Breast epithelium (tissue), 4 donors: ENCODE measurements at regions not wholly inside any gene's neighbourhood (a gene's known extent, or its start where the extent isn't known, plus 50 kb on each side); places are given as distances from the start of the nearest gene placed in this dataset.

ENCODE experiments used
- DNase-seq, 2 donors: peaks; one replicate each; pipeline ENCODE4 v3.0.0-alpha.2; 2019; ENCODE audit warnings: low spot score in 2 of 2
- H3K27ac ChIP-seq, 2 donors: fragments of 200-600 bp; sonication (generic) in 1 of 2; one replicate each; pipeline ENCODE4 v1.5.1; 2016 to 2019; ENCODE audit warnings: mild to moderate bottlenecking in 1 of 2
- H3K27me3 ChIP-seq, 2 donors: fragments of 200-600 bp; sonication (generic) in 1 of 2; one replicate each; pipeline versions ENCODE4 v1.5.1 to v1.6.0; 2017 to 2019; ENCODE audit warnings: control low read depth in 1 of 2, mild to moderate bottlenecking in 1 of 2
- H3K36me3 ChIP-seq: fragments of 200-600 bp; one replicate; pipeline ENCODE4 v1.5.1; 2019
- H3K4me1 ChIP-seq, 2 donors: fragments of 200-600 bp; sonication (generic); one replicate each; pipeline ENCODE4 v1.5.1; 2016 to 2019; ENCODE audit warnings: control low read depth in 1 of 2
- H3K4me3 ChIP-seq, 3 donors: fragments of 200-600 bp; sonication (generic); 1 replicate in 2 of 3; 2 replicates in 1 of 3; pipeline ENCODE4 v1.5.1; 2016 to 2019; ENCODE audit warnings: mild to moderate bottlenecking in 3 of 3, moderate library complexity in 2 of 3
- H3K9me3 ChIP-seq, 2 donors: fragments of 200-600 bp; sonication (generic) in 1 of 2; one replicate each; pipeline ENCODE4 v1.5.1; 2016 to 2019; ENCODE audit warnings: control low read depth in 1 of 2
- POLR2A ChIP-seq: fragments of 450-650 bp; IDR thresholded peaks from one replicate; pipeline ENCODE4 v1.6.1; 2016; ENCODE audit warnings: antibody characterized with exemption, mild to moderate bottlenecking, moderate library complexity
- POLR2AphosphoS5 ChIP-seq, 3 donors: sonication (generic); formaldehyde crosslinking; IDR thresholded peaks; one replicate each; pipeline ENCODE4 v1.6.1; 2017; ENCODE audit warnings: antibody characterized with exemption in 3 of 3
- intact Hi-C: fragments of 100-400 bp; cut with DNase I; formaldehyde crosslinking; loops from one replicate; pipeline ENCODE4 v1.15.1; 2023; ENCODE audit warnings: low total_unique reads
- TF ChIP-seq, protein P1 (sequence below), 3 donors: fragments of 450-650 bp; IDR thresholded peaks; one replicate each; pipeline ENCODE4 v1.5.1; 2016 to 2017; ENCODE audit warnings: antibody characterized with exemption in 3 of 3, mild to moderate bottlenecking in 3 of 3, moderate library complexity in 3 of 3

DNA sequence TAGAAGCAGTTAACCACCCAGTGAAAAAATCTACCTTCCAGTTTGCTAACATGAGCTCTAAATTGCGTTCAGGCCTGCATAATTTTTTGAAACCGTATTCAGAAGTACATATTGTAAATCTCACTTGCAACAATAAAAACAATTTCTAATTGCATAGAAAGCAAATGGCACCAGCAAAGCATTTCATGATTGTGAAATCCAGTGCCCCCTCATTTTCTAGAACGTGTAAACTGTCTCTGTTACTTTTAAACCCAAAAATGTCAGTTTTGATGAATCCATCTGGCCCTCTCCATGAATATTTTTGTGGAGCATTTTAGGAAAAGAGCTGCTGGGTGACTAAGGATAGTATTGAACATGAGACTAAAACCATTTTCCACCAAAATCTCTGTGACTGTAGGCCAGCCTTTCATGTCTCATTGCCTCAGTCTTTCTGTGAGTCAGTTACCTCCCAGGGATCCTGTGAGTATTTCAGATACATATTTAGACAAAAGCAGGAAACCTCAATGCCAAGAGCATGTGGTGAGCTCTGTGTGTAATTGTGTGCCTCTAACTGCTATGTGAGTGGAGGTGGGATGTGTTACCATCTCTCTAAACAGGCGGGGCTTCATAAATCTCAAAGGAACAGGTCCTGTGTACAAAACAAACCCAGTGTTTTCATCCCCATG, 477.8 kb upstream of the DCC start:
- intact Hi-C loops, result no loop called here
- no peak for DNase-seq
- H3K4me3 ChIP-seq, result no peak overlapping the region

DNA sequence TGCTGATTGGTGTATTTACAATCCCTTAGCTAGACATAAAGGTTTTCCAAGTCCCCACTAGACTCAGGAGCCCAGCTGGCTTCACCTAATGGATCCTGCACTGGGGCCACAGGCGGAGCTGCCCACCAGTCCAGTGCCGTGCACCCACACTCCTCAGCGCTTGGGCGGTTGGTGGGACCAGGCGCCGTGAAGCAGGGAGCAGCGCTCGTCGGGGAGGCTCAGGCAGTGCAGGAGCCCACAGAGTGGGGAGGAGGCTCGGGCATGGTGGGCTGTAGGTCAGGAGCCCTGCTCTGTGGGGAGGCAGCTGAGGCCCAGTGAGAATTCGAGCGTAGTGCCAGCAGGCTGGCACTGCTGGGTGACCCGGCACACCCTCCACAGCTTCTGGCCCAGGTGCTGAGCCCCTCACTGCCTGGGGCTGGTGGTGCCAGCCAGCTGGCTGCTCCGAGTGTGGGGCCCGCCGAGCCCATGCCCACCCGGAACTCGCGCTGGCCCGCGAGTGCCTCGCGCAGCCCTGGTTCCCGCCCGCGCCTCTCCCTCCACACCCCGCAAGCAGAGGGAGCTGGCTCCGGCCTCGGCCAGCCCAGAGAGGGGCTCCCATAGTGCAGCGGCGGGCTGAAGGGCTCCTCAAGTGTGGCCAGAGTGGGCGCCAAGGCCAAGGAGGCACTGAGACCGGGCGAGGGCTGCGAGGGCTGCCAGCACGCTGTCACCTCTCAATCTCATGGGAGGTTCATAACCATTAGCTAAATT, 475.6 kb upstream of the DCC start:
- Histone ChIP-seq H3K9me3 (peaks cover 6 to 7% of the 10 kb centered on the region in 2 donors), H3K4me3 (no peak overlapping the region), H3K27ac (no peak overlapping the region), H3K4me1 (no peaks in the 10 kb centered on the region), H3K36me3 (no peaks in the 10 kb centered on the region), H3K27me3 (no peaks in the 10 kb centered on the region)
- intact Hi-C loops, result no loop called here
- no peak for DNase-seq
- no peak for TF ChIP-seq POLR2A
- TF ChIP-seq, protein P1, sequence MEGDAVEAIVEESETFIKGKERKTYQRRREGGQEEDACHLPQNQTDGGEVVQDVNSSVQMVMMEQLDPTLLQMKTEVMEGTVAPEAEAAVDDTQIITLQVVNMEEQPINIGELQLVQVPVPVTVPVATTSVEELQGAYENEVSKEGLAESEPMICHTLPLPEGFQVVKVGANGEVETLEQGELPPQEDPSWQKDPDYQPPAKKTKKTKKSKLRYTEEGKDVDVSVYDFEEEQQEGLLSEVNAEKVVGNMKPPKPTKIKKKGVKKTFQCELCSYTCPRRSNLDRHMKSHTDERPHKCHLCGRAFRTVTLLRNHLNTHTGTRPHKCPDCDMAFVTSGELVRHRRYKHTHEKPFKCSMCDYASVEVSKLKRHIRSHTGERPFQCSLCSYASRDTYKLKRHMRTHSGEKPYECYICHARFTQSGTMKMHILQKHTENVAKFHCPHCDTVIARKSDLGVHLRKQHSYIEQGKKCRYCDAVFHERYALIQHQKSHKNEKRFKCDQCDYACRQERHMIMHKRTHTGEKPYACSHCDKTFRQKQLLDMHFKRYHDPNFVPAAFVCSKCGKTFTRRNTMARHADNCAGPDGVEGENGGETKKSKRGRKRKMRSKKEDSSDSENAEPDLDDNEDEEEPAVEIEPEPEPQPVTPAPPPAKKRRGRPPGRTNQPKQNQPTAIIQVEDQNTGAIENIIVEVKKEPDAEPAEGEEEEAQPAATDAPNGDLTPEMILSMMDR (IDR thresholded peaks at IDR 0.05), result no peak
- TF ChIP-seq POLR2AphosphoS5 (IDR thresholded peaks at IDR 0.05), result no peak

More for the DNA sequence above, 477.8 kb upstream of the DCC start:
- H3K27me3 ChIP-seq, result no peaks in the 10 kb centered on the region
- H3K4me1 ChIP-seq, result no peaks in the 10 kb centered on the region
- no peak overlapping the region for H3K27ac ChIP-seq
- H3K9me3 ChIP-seq, result peaks cover 6 to 7% of the 10 kb centered on the region in 2 donors
- TF ChIP-seq, protein P1 (IDR thresholded peaks at IDR 0.05), result no peak
- TF ChIP-seq POLR2AphosphoS5 (IDR thresholded peaks at IDR 0.05) (no peak), POLR2A (no peak)
- H3K36me3 ChIP-seq, result no peaks in the 10 kb centered on the region

DNA sequence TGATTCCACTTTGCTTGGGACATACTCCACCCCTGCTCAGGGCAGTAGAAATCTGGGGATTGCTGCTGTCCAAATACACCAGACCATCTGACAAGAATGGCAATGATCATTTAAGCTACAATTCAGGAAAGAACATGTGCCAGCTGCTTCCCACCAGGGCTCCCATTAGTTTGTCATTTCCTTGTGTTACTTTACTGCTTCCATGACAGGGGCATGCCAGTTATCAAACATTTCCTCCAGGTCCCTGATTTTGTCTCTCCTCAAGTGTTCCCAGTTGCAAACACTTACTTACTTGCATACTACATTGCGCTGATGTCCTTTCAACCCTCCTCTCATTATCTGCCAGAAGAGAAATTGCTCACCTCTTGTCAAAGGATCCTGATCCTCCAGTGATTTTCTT, 474.5 kb upstream of the DCC start:
- Histone ChIP-seq H3K27ac (no peak overlapping the region), H3K36me3 (no peaks in the 10 kb centered on the region), H3K4me3 (no peak overlapping the region), H3K9me3 (peaks cover 6 to 7% of the 10 kb centered on the region in 2 donors), H3K27me3 (no peaks in the 10 kb centered on the region), H3K4me1 (no peaks in the 10 kb centered on the region)
- no peak for DNase-seq
- intact Hi-C loops, result no loop called here
- TF ChIP-seq, protein P1 (IDR thresholded peaks at IDR 0.05), result no peak
- no peak for TF ChIP-seq POLR2AphosphoS5 (IDR thresholded peaks at IDR 0.05)
- TF ChIP-seq POLR2A, result no peak

DNA sequence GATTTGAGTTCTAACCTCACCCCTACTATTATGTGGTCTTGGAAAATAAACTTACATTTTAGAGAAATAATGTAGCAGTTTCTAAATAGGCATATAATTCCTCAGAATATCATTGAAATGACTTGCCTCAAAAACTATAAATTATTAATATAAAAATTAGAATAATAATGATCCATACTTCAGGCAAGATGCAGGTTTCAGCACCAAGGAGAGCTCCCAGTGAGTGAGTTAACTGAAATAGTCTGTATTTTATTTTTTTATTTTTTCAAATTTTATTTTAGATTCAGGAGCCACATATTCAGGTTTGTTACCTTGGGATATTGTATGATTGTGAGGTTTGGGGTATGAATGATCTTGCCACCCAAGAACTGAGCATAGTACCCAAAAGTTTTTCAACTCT, 472.2 kb upstream of the DCC start:
- H3K4me1 ChIP-seq, result no peaks in the 10 kb centered on the region
- H3K4me3 ChIP-seq, result no peak overlapping the region
- peaks cover 6 to 7% of the 10 kb centered on the region in 2 donors for H3K9me3 ChIP-seq
- TF ChIP-seq POLR2AphosphoS5 (IDR thresholded peaks at IDR 0.05) (no peak), POLR2A (no peak)
- TF ChIP-seq, protein P1 (IDR thresholded peaks at IDR 0.05), result no peak
- H3K27ac ChIP-seq, result no peak overlapping the region
- no peaks in the 10 kb centered on the region for H3K36me3 ChIP-seq
- intact Hi-C loops, result no loop called here
- no peaks in the 10 kb centered on the region for H3K27me3 ChIP-seq
- DNase-seq, result no peak

DNA sequence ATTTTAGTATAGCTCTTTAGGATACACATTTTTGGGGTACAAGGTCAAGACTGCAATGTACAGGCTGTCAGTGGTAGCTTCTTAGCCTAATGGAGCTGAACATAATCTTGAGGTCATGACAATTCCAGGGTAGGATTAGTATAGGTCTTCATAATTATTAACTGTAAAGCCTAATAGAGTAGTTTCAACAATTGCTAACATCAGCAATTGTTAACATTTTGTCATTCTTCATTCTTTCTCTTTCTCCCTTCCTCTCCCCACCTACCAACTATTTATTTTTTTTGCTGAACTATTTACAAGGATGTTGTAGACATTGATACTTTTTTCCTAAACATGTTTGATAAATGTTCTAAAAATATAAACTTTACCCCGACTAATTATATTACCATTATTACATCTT, 461.3 kb upstream of the DCC start:
- peaks cover 0 to 2% of the 10 kb centered on the region in 2 donors for H3K9me3 ChIP-seq
- H3K4me1 ChIP-seq, result no peaks in the 10 kb centered on the region
- no peaks in the 10 kb centered on the region for H3K36me3 ChIP-seq
- DNase-seq, result no peak
- TF ChIP-seq POLR2A (no peak), POLR2AphosphoS5 (IDR thresholded peaks at IDR 0.05) (no peak)
- TF ChIP-seq, protein P1 (IDR thresholded peaks at IDR 0.05), result no peak
- H3K27ac ChIP-seq, result no peak overlapping the region
- intact Hi-C loops, result no loop called here
- no peak overlapping the region for H3K4me3 ChIP-seq
- no peaks in the 10 kb centered on the region for H3K27me3 ChIP-seq
